ENCODE measurements at regions not wholly inside any gene's neighbourhood (a gene's known extent, or its start where the extent isn't known, plus 50 kb on each side); places are given as distances from the start of the nearest gene placed in this dataset.

DNA sequence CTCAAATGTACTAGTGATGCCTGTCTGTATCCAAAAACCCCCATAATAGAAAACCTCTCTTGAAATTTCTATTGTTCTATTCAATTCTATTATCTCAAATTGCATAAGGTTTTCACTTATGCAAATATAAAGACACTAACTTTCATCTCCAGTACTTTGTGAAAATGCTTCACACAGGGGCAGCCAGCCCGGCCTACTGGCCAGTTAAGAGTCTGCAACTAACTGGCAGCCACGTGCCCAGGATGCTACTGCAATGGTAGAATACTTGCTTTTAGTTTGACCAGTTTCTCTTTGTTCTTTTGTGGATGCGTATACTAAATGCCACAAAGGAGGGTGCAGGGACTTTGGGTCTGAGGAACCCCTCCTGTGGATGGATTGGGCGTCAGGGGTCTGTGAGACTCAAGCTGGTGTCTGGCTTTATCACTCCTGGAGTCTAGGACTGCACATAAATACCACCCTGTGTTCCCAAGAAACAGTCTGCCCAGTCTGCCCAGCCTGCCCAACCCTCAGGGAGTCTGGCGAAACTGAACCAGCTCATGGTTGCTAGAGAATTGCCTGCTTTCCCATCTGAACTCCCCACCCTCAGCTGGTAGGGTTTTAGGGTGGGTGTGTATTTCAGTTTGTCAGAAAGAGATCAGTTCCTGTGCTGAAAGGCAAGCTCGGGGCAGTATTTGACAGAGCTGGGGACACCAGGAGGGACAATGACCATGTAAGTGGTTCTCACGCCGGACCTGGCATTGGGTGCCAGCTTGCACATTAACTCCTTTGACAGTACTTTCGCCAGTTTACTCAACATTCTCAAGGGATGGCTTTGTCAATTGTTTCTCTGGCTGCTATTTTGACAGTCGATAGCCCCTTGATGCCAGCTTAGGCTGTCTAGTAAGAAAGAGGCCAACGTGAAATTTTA lies 558.2 kb upstream of the JAG1 start:
- WGBS, 4 donors: 94 to 97% (median 95%) methylated on average over 11 of the region's 11 CpGs

DNA sequence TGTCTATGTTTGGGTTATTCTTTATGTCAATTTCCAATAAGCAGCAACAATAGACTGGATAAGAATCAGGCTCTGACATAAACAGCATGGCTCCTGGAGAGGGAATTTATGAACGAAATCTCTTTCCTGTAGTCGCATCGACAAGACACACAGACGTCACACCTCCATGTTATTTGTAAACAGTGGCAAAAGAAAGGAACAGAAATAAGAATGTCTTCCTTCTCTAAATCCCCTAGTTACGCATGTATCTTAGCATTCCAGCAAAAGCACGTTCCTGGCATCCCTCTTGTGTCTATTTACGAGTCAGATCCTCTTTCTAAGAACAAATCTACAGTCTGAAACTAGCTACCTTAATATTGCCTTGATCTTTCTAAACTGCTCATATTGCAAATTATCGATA lies 559.1 kb upstream of the JAG1 start:
- no peaks in the 10 kb centered on the region for H3K9me3 ChIP-seq
- no peak for DNase-seq
- intact Hi-C loops (cut with DNase I): no loop called here
- 87 to 93% (median 88%) methylated on average over 8 of the region's 8 CpGs for WGBS, 4 donors
- ATAC-seq: no peak
- TF ChIP-seq, protein P1, sequence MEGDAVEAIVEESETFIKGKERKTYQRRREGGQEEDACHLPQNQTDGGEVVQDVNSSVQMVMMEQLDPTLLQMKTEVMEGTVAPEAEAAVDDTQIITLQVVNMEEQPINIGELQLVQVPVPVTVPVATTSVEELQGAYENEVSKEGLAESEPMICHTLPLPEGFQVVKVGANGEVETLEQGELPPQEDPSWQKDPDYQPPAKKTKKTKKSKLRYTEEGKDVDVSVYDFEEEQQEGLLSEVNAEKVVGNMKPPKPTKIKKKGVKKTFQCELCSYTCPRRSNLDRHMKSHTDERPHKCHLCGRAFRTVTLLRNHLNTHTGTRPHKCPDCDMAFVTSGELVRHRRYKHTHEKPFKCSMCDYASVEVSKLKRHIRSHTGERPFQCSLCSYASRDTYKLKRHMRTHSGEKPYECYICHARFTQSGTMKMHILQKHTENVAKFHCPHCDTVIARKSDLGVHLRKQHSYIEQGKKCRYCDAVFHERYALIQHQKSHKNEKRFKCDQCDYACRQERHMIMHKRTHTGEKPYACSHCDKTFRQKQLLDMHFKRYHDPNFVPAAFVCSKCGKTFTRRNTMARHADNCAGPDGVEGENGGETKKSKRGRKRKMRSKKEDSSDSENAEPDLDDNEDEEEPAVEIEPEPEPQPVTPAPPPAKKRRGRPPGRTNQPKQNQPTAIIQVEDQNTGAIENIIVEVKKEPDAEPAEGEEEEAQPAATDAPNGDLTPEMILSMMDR (IDR thresholded peaks at IDR 0.05): no peak
- TF ChIP-seq POLR2A (IDR thresholded peaks at IDR 0.05): no peak
- H3K36me3 ChIP-seq: no peaks in the 10 kb centered on the region
- no peak overlapping the region for H3K4me3 ChIP-seq
- H3K27ac ChIP-seq: no peak overlapping the region
- peaks cover 0 to 39% (median 19%) of the 10 kb centered on the region in 12 donors for H3K4me1 ChIP-seq
- H3K27me3 ChIP-seq: no peaks in the 10 kb centered on the region

More for the DNA sequence above, 558.2 kb upstream of the JAG1 start:
- DNase-seq (no peak), ATAC-seq (no peak)
- no peaks in the 10 kb centered on the region for H3K27me3 ChIP-seq
- intact Hi-C loops (cut with DNase I): no loop called here
- TF ChIP-seq, protein P1 (IDR thresholded peaks at IDR 0.05): peak in 2 of 12 donors; percentile 11 to 15
- TF ChIP-seq POLR2A (IDR thresholded peaks at IDR 0.05): no peak
- peaks cover 0 to 39% (median 19%) of the 10 kb centered on the region in 12 donors for H3K4me1 ChIP-seq
- H3K36me3 ChIP-seq: no peaks in the 10 kb centered on the region
- no peak overlapping the region for H3K27ac ChIP-seq
- H3K4me3 ChIP-seq: no peak overlapping the region
- H3K9me3 ChIP-seq: no peaks in the 10 kb centered on the region

DNA sequence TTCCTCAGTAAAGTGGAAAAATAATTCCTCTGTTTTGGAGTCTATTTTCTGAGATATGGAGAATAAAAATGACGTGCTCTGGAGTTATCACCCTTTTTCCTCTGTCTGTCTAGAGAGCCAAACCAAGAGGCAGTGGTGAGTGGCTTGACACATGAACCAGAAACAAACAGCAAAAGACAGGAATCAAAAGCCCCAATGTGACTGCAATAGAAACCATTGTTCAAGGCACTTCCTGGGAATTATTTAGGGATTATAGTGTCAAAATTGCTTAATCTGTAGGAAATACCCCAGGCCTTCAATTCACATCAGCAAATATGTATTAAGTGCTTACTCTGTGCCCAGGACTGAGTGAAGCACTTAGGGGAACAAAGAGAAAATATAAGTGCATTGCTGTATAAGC lies 560.4 kb upstream of the JAG1 start:
- ATAC-seq (no peak), DNase-seq (no peak)
- Histone ChIP-seq H3K4me3 (no peak overlapping the region), H3K27me3 (no peaks in the 10 kb centered on the region), H3K27ac (peak overlapping the region in 4 of 12 donors; percentile 17 to 55 (median 30)), H3K36me3 (no peaks in the 10 kb centered on the region), H3K4me1 (peaks cover 0 to 32% (median 19%) of the 10 kb centered on the region in 12 donors), H3K9me3 (no peaks in the 10 kb centered on the region)
- no peak for TF ChIP-seq POLR2A (IDR thresholded peaks at IDR 0.05)
- TF ChIP-seq, protein P1 (IDR thresholded peaks at IDR 0.05): no peak
- WGBS, 4 donors: 15 to 45% (median 29%) methylated on average over 1 of the region's 1 CpG
- intact Hi-C loops (cut with DNase I): no loop called here

DNA sequence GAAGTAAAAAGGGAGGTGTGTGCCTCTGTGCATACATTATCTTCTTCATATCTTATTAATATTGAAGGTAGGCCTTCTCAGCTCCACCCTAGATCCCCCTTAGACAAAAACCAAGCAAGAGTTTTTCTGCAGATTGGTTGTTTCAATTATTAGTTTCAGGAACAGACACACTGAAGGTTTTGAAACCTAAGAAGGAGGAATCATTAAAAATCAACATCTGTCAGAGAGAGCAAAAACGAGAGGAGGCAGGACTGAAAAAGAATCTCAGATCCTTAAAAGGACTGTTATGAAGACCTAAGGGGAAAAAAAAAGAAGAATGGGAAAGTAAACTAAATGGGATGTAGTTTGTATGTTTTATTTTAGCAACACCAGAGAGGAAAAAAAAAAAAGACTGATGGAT lies 560.8 kb upstream of the JAG1 start:
- WGBS, 4 donors: 54 to 76% (median 70%) methylated on average over 1 of the region's 1 CpG
- TF ChIP-seq, protein P1 (IDR thresholded peaks at IDR 0.05): no peak
- no peak for TF ChIP-seq POLR2A (IDR thresholded peaks at IDR 0.05)
- Histone ChIP-seq H3K9me3 (no peaks in the 10 kb centered on the region), H3K36me3 (no peaks in the 10 kb centered on the region), H3K27ac (peak overlapping the region in 7 of 12 donors; percentile 16 to 61 (median 25)), H3K27me3 (no peaks in the 10 kb centered on the region), H3K4me1 (peaks cover 0 to 28% (median 15%) of the 10 kb centered on the region in 12 donors), H3K4me3 (no peak overlapping the region)
- DNase-seq (no peak), ATAC-seq (no peak)
- intact Hi-C loops (cut with DNase I): no loop called here
